ENCODE measurements at regions not wholly inside any gene's neighbourhood (a gene's known extent, or its start where the extent isn't known, plus 50 kb on each side); places are given as distances from the start of the nearest gene placed in this dataset.
"Not testable (repeated sequence)": the region's sequence is repeated elsewhere in the genome, so short reads cannot be mapped to it uniquely, and the experiment has no call there.

- H4K20me1 ChIP-seq (ENCODE audit: insufficient read depth, low read length); in situ Hi-C loops (cut with HindIII; ENCODE audit: extremely low pct_ligation_motif_present, low pct_unique_long_range_greater_than_20kb); H3K36me3 ChIP-seq (replicated peaks in 1 of 2; ENCODE audit: control insufficient read depth in 1 of 2, insufficient read depth in 2 of 2, low read length in 2 of 2); H2AFZ ChIP-seq (ENCODE audit: low read length); POLR2A ChIA-PET; FAIRE-seq; H3K9ac ChIP-seq (ENCODE audit: insufficient read depth, low read depth, low read length); H3K4me1 ChIP-seq (ENCODE audit: insufficient read depth, low read length); DNase-seq (ENCODE audit: low spot score); BruUV-seq (replicated peaks); CTCF ChIA-PET (ENCODE audit: low intra/inter-chr PET ratio, low total read pairs); H3K79me2 ChIP-seq (ENCODE audit: insufficient read depth, low read length); ATAC-seq; H3K27me3 ChIP-seq (ENCODE audit: control insufficient read depth in 1 of 2, insufficient read depth in 2 of 2, low read length in 2 of 2); H3K27ac ChIP-seq (ENCODE audit: extremely low read length, insufficient read depth, low read length); H3K9me3 ChIP-seq (ENCODE audit: low read length); intact Hi-C loops (cut with micrococcal nuclease; ENCODE audit: unreplicated experiment); H3K4me3 ChIP-seq (replicated peaks in 1 of 3; ENCODE audit: insufficient read depth in 1 of 3, low read depth in 2 of 3, low read length in 3 of 3); H3K4me2 ChIP-seq (ENCODE audit: low read depth, low read length): not testable (repeated sequence)
- 44% methylated on average over 2 of the region's 6 CpGs for WGBS (ENCODE audit: low lambda C conversion rate)
These were observed 192.1 kb downstream of the ANKRD30B start for GRCh38 chr18:14940106-14940505.

GRCh38 chr18:14940735-14941134 is 192.8 kb downstream of the ANKRD30B start:
- ChIA-PET POLR2A (no interaction called here), CTCF (ENCODE audit: low intra/inter-chr PET ratio, low total read pairs) (no interaction called here)
- H3K9ac ChIP-seq (ENCODE audit: insufficient read depth, low read depth, low read length), result no peak overlapping the region
- no peaks in the 10 kb centered on the region for H3K79me2 ChIP-seq (ENCODE audit: insufficient read depth, low read length)
- intact Hi-C loops (cut with micrococcal nuclease; ENCODE audit: unreplicated experiment), result no loop called here
- TF ChIP-seq, protein P1, sequence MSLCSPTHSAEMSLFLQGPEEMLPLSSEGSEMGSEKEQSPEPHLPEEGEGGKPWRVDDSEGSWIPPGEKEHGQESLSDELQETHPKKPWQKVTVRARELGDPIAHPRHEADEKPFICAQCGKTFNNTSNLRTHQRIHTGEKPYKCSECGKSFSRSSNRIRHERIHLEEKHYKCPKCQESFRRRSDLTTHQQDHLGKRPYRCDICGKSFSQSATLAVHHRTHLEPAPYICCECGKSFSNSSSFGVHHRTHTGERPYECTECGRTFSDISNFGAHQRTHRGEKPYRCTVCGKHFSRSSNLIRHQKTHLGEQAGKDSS (CRISPR knock-in tag; IDR thresholded peaks at IDR 0.05; ENCODE audit: borderline replicate concordance, low read depth), result no peak
- no peak for TF ChIP-seq ARNT2 (CRISPR knock-in tag; IDR thresholded peaks at IDR 0.05; ENCODE audit: low read depth)
- in situ Hi-C loops (cut with HindIII; ENCODE audit: extremely low pct_ligation_motif_present, low pct_unique_long_range_greater_than_20kb), result no loop called here
- no peak for FAIRE-seq
- H3K4me3 ChIP-seq (replicated peaks in 1 of 3; ENCODE audit: insufficient read depth in 1 of 3, low read depth in 2 of 3, low read length in 3 of 3), result no peak overlapping the region
- H3K27me3 ChIP-seq (ENCODE audit: control insufficient read depth in 1 of 2, insufficient read depth in 2 of 2, low read length in 2 of 2), result no peaks in the 10 kb centered on the region
- no peak for DNase-seq (ENCODE audit: low spot score)
- 0% methylated on average over 2 of the region's 2 CpGs for WGBS (ENCODE audit: low lambda C conversion rate)
- no peak overlapping the region for H2AFZ ChIP-seq (ENCODE audit: low read length)
- H3K36me3 ChIP-seq (replicated peaks in 1 of 2; ENCODE audit: control insufficient read depth in 1 of 2, insufficient read depth in 2 of 2, low read length in 2 of 2), result no peaks in the 10 kb centered on the region
- H3K27ac ChIP-seq (ENCODE audit: extremely low read length, insufficient read depth, low read length), result no peak overlapping the region
- H3K4me2 ChIP-seq (ENCODE audit: low read depth, low read length), result no peak overlapping the region
- no TSS peak for BruUV-seq (replicated peaks)
- H3K4me1 ChIP-seq (ENCODE audit: insufficient read depth, low read length), result no peaks in the 10 kb centered on the region
- no peak for ATAC-seq
- H4K20me1 ChIP-seq (ENCODE audit: insufficient read depth, low read length), result no peaks in the 10 kb centered on the region
- no peaks in the 10 kb centered on the region for H3K9me3 ChIP-seq (ENCODE audit: low read length)
